BJ (cell line): ENCODE measurements at regions not wholly inside any gene's neighbourhood (a gene's known extent, or its start where the extent isn't known, plus 50 kb on each side); places are given as distances from the start of the nearest gene placed in this dataset.
"Not testable (repeated sequence)": the region's sequence is repeated elsewhere in the genome, so short reads cannot be mapped to it uniquely, and the experiment has no call there.

Experiments used
- CTCF ChIA-PET: fragments of 350-600 bp; formaldehyde crosslinking; extraction: SDS; loops from one replicate; lab custom pipeline; 2021; ENCODE audit warnings: antibody characterized with exemption, inconsistent platforms; lab: Yijun Ruan, JAX
- POLR2A ChIA-PET: fragments of 300-600 bp; sonication (Branson Sonifier 250); formaldehyde crosslinking; extraction: SDS; loops from one replicate; lab custom pipeline; 2021; ENCODE audit warnings: antibody characterized with exemption; lab: Charles Lee
- DNase-seq: peaks from one replicate; pipeline ENCODE4 v3.0.0-alpha.2; 2011; ENCODE audit warnings: low read depth
- H3K27me3 ChIP-seq: 2 replicates; pipeline ENCODE4 v1.6.0; 2011; ENCODE audit warnings: low read length; ENCODE audit not compliant: control insufficient read depth, insufficient read depth
- H3K36me3 ChIP-seq: 2 replicates; pipeline ENCODE4 v1.5.1; 2011; ENCODE audit warnings: low read length; ENCODE audit not compliant: control insufficient read depth, insufficient read depth
- H3K4me3 ChIP-seq: 2 replicates; pipeline ENCODE4 v1.5.1; 2011; ENCODE audit warnings: low read depth, mild to moderate bottlenecking, control low read depth, low read length
- CTCF ChIP-seq: IDR thresholded peaks from 2 replicates; pipeline ENCODE4 v1.5.1; 2011; ENCODE audit warnings: low read depth, mild to moderate bottlenecking, control low read depth, inconsistent platforms, low read length, moderate library complexity; ENCODE audit not compliant: insufficient read depth

- ChIA-PET CTCF (no interaction called here), POLR2A (no interaction called here)
- no peak for TF ChIP-seq CTCF
- Histone ChIP-seq H3K4me3 (no peak overlapping the region), H3K27me3 (no peaks in the 10 kb centered on the region), H3K36me3 (no peaks in the 10 kb centered on the region)
- DNase-seq, result no peak
These were observed 148.3 kb upstream of the PIK3R1 start for GRCh38 chr5:68067291-68067690.

GRCh38 chr5:68066277-68066955, 149.1 kb upstream of the PIK3R1 start:
- TF ChIP-seq CTCF, result no peak
- CTCF ChIA-PET, result interaction anchor here (1.0 kb wide), 1 partner anchor 75 kb away, joined by 3 read pairs; no protein-coding TSS in a partner anchor
- Histone ChIP-seq H3K4me3 (no peak overlapping the region), H3K36me3 (no peaks in the 10 kb centered on the region), H3K27me3 (no peaks in the 10 kb centered on the region)
- POLR2A ChIA-PET, result no interaction called here
- DNase-seq, result no peak

GRCh38 chr5:68065321-68065720, 150.2 kb upstream of the PIK3R1 start:
- CTCF ChIA-PET, H3K36me3 ChIP-seq, H3K4me3 ChIP-seq, DNase-seq, H3K27me3 ChIP-seq, POLR2A ChIA-PET: not testable (repeated sequence)

GRCh38 chr5:68060382-68060781, 155.2 kb upstream of the PIK3R1 start:
- no peak for TF ChIP-seq CTCF
- Histone ChIP-seq H3K4me3 (no peak overlapping the region), H3K27me3 (no peaks in the 10 kb centered on the region), H3K36me3 (no peaks in the 10 kb centered on the region)
- POLR2A ChIA-PET, result no interaction called here
- CTCF ChIA-PET, result no interaction called here
- DNase-seq, result no peak

- CTCF ChIA-PET, result no interaction called here
- TF ChIP-seq CTCF, result no peak
These were observed 158.4 kb upstream of the PIK3R1 start for GRCh38 chr5:68057191-68057590.

GRCh38 chr5:68055686-68056085, 159.9 kb upstream of the PIK3R1 start:
- no peak overlapping the region for H3K4me3 ChIP-seq
- ChIA-PET POLR2A (no interaction called here), CTCF (interaction anchor here (0.9 kb wide), 1 partner anchor 809 kb away, joined by 3 read pairs; no protein-coding TSS in a partner anchor)
- no peak for DNase-seq
- H3K27me3 ChIP-seq, result no peaks in the 10 kb centered on the region
- no peak for TF ChIP-seq CTCF
- no peaks in the 10 kb centered on the region for H3K36me3 ChIP-seq

More at GRCh38 chr5:68057191-68057590, 158.4 kb upstream of the PIK3R1 start:
- Histone ChIP-seq H3K4me3 (no peak overlapping the region), H3K27me3 (no peaks in the 10 kb centered on the region), H3K36me3 (no peaks in the 10 kb centered on the region)
- POLR2A ChIA-PET, result no interaction called here
- DNase-seq, result no peak
